SK-N-SH (cell line): ENCODE measurements at regions not wholly inside any gene's neighbourhood (a gene's known extent, or its start where the extent isn't known, plus 50 kb on each side); places are given as distances from the start of the nearest gene placed in this dataset.

Experiments
- CTCF ChIA-PET: fragments of 300-600, 350-600 bp; formaldehyde crosslinking; extraction: SDS; loops from one replicate; lab custom pipeline; 2021; lab: Yijun Ruan, JAX
- POLR2A ChIA-PET: fragments of 350-600 bp; sonication (Branson Sonifier 250); formaldehyde crosslinking; extraction: SDS; loops from one replicate; lab custom pipeline; 2020; ENCODE audit warnings: antibody characterized with exemption, inconsistent platforms; lab: Yijun Ruan, JAX
- DNase-seq: peaks from one replicate; pipeline ENCODE4 v3.0.0; 2012
- H2AFZ ChIP-seq: fragments of 200-600 bp; sonication (generic); 2 replicates; pipeline ENCODE4 v1.8.1; 2016; ENCODE audit warnings: antibody characterized with exemption, mild to moderate bottlenecking, low read depth
- H3F3A ChIP-seq: fragments of 200-600 bp; sonication (generic); replicated peaks from 2 replicates; pipeline ENCODE3; 2016; ENCODE audit warnings: antibody characterized with exemption, mild to moderate bottlenecking; ENCODE audit not compliant: insufficient read depth
- H3K27ac ChIP-seq, 2 experiments: fragments of 200-500 bp in 1 of 2; fragments of 200-600 bp in 1 of 2; sonication (Bioruptor generic) in 1 of 2; sonication (generic), shearing (Covaris generic) in 1 of 2; 2 replicates each; pipeline versions ENCODE4 v1.5.1 to v1.6.1; 2014 to 2016; ENCODE audit warnings: low read depth in 2 of 2, inconsistent platforms in 1 of 2, low read length in 1 of 2, mild to moderate bottlenecking in 1 of 2, mixed read lengths in 1 of 2
- H3K27me3 ChIP-seq: fragments of 200-600 bp; sonication (generic), shearing (Covaris generic); 2 replicates; pipeline ENCODE4 v1.6.1; 2016; ENCODE audit warnings: mixed run types; ENCODE audit not compliant: insufficient read depth
- H3K36me3 ChIP-seq, 2 experiments: fragments of 200-500 bp in 1 of 2; fragments of 200-600 bp in 1 of 2; sonication (Bioruptor generic) in 1 of 2; sonication (generic) in 1 of 2; replicated peaks in 1 of 2; 2 replicates each; pipeline versions ENCODE3 to v1.5.1; 2014 to 2016; ENCODE audit warnings: low read length in 1 of 2, mild to moderate bottlenecking in 1 of 2; ENCODE audit not compliant: insufficient read depth in 2 of 2, control insufficient read depth in 1 of 2
- H3K4me1 ChIP-seq, 2 experiments: fragments of 200-500 bp in 1 of 2; fragments of 200-600 bp in 1 of 2; sonication (Bioruptor generic) in 1 of 2; sonication (generic), shearing (Covaris generic) in 1 of 2; 2 replicates each; pipeline versions ENCODE4 v1.5.1 to v1.6.1; 2014 to 2016; ENCODE audit warnings: low read depth in 1 of 2, low read length in 1 of 2, mixed run types in 1 of 2; ENCODE audit not compliant: insufficient read depth in 2 of 2, control insufficient read depth in 1 of 2
- H3K4me2 ChIP-seq: fragments of 200-600 bp; sonication (generic), shearing (Covaris generic); 2 replicates; pipeline ENCODE4 v1.6.1; 2017; ENCODE audit warnings: mixed run types
- H3K4me3 ChIP-seq, 2 experiments: fragments of 200-500 bp in 1 of 2; fragments of 200-600 bp in 1 of 2; sonication (Bioruptor generic) in 1 of 2; sonication (generic), shearing (Covaris generic) in 1 of 2; 2 replicates each; pipeline versions ENCODE4 v1.5.1 to v1.8.1; 2014 to 2016; ENCODE audit warnings: low read depth in 2 of 2, inconsistent platforms in 1 of 2, low read length in 1 of 2, mild to moderate bottlenecking in 1 of 2, mixed read lengths in 1 of 2, moderate library complexity in 1 of 2
- H3K79me2 ChIP-seq: fragments of 200-600 bp; sonication (generic); 2 replicates; pipeline ENCODE4 v1.8.1; 2017; ENCODE audit warnings: mild to moderate bottlenecking; ENCODE audit not compliant: insufficient read depth
- H3K9ac ChIP-seq: fragments of 200-600 bp; sonication (generic); 2 replicates; pipeline ENCODE4 v1.6.1; 2017; ENCODE audit warnings: mixed run types
- H3K9me2 ChIP-seq: fragments of 200-600 bp; sonication (generic); 2 replicates; pipeline ENCODE4 v1.6.1; 2017; ENCODE audit warnings: mixed run types
- H3K9me3 ChIP-seq: fragments of 200-600 bp; sonication (generic); 2 replicates; pipeline ENCODE4 v1.6.1; 2017; ENCODE audit warnings: mixed run types, mild to moderate bottlenecking, moderate library complexity
- H4K20me1 ChIP-seq: fragments of 200-600 bp; sonication (generic); 2 replicates; pipeline ENCODE4 v1.6.1; 2017; ENCODE audit warnings: mild to moderate bottlenecking, mixed run types; ENCODE audit not compliant: insufficient read depth
- CHD2 ChIP-seq: fragments of 150-350 bp; IDR thresholded peaks from 2 replicates; pipeline ENCODE4 v1.6.1; 2018; ENCODE audit warnings: low read length; ENCODE audit not compliant: partially characterized antibody
- CTCF ChIP-seq: fragments of 200-600 bp; sonication (generic); IDR thresholded peaks from 2 replicates; pipeline ENCODE4 v1.6.1; 2017; ENCODE audit warnings: antibody characterized with exemption, mild to moderate bottlenecking, moderate library complexity
- EP300 ChIP-seq, 2 experiments: IDR thresholded peaks; 2 replicates each; pipeline versions ENCODE4 v1.4.0 to v1.6.1; 2012; ENCODE audit warnings: borderline replicate concordance in 1 of 2, low read depth in 1 of 2, low read length in 1 of 2
- FOXJ3 ChIP-seq: sonication (generic); formaldehyde crosslinking; IDR thresholded peaks from 2 replicates; pipeline ENCODE4 v1.5.1; 2020; ENCODE audit warnings: mild to moderate bottlenecking, missing genetic modification reagents
- IRF3 ChIP-seq: fragments of 150-350 bp; IDR thresholded peaks from 2 replicates; pipeline ENCODE4 v1.6.1; 2016; ENCODE audit warnings: mild to moderate bottlenecking, low read depth, low read length
- MEF2A ChIP-seq: IDR thresholded peaks from 2 replicates; pipeline ENCODE4 v1.4.0; 2012; ENCODE audit warnings: low read depth, borderline replicate concordance
- MXI1 ChIP-seq: IDR thresholded peaks from 2 replicates; pipeline ENCODE4 v1.6.1; 2012; ENCODE audit warnings: mild to moderate bottlenecking, low read depth, low read length, improper control_type of control experiment
- NFIC ChIP-seq: IDR thresholded peaks from 2 replicates; pipeline ENCODE4 v1.4.0; 2012; ENCODE audit warnings: borderline replicate concordance
- RAD21 ChIP-seq: IDR thresholded peaks from 2 replicates; pipeline ENCODE4 v1.6.1; 2012; ENCODE audit warnings: mild to moderate bottlenecking, low read length
- REST ChIP-seq: IDR thresholded peaks from 2 replicates; pipeline ENCODE4 v1.6.1; 2012; ENCODE audit warnings: mild to moderate bottlenecking, low read depth, low read length, moderate library complexity
- RFX5 ChIP-seq: IDR thresholded peaks from 2 replicates; pipeline ENCODE4 v1.6.1; 2012; ENCODE audit warnings: mild to moderate bottlenecking, improper control_type of control experiment, low read length
- SIN3A ChIP-seq: IDR thresholded peaks from 2 replicates; pipeline ENCODE4 v1.6.1; 2012; ENCODE audit warnings: low read depth, mild to moderate bottlenecking, low read length, moderate library complexity, borderline replicate concordance
- SMC3 ChIP-seq: IDR thresholded peaks from 2 replicates; pipeline ENCODE4 v1.6.1; 2012; ENCODE audit warnings: low read depth, low read length, improper control_type of control experiment
- USF1 ChIP-seq: IDR thresholded peaks from 2 replicates; pipeline ENCODE4 v1.4.0; 2012; ENCODE audit warnings: low read depth, borderline replicate concordance
- YY1 ChIP-seq: IDR thresholded peaks from 2 replicates; pipeline ENCODE4 v1.4.0; 2012; ENCODE audit warnings: low read depth, mild to moderate bottlenecking
- WGBS: methylation state at CpG from one replicate; pipeline ENCODE4 v1.1.6; 2017; ENCODE audit warnings: low lambda C conversion rate; 5-methylcytosine and 5-hydroxymethylcytosine counted together

- Histone ChIP-seq H3K4me1 (no peaks in the 10 kb centered on the region), H3K4me2 (no peak overlapping the region), H4K20me1 (no peaks in the 10 kb centered on the region), H3K9me2 (no peaks in the 10 kb centered on the region), H3K27me3 (no peaks in the 10 kb centered on the region), H3K79me2 (no peaks in the 10 kb centered on the region), H3K4me3 (no peak overlapping the region), H3K9ac (no peak overlapping the region), H3F3A (no peaks in the 10 kb centered on the region), H3K9me3 (no peaks in the 10 kb centered on the region), H3K27ac (no peak overlapping the region), H3K36me3 (no peaks in the 10 kb centered on the region), H2AFZ (no peak overlapping the region)
- 55% methylated on average over 6 of the region's 6 CpGs for WGBS
- CTCF ChIA-PET, result interaction anchor here (0.5 kb wide), 1 partner anchor 37 kb away, joined by 3 read pairs; no protein-coding TSS in a partner anchor
- DNase-seq, result no peak
- POLR2A ChIA-PET, result no interaction called here
- TF ChIP-seq REST (no peak), CTCF (no peak), CHD2 (no peak), FOXJ3 (CRISPR knock-in tag) (no peak), IRF3 (no peak), MEF2A (no peak), MXI1 (no peak), RAD21 (no peak), RFX5 (no peak), YY1 (no peak), NFIC (no peak), SMC3 (no peak), SIN3A (no peak), EP300 (IDR thresholded peaks at IDR 0.05; ENCODE audit: borderline replicate concordance in 1 of 2, low read depth in 1 of 2, low read length in 1 of 2) (no peak), USF1 (no peak)
Observed at GRCh38 chr16:77637940-77638339, 84.4 kb upstream of the NUDT7 start.
